ENCODE measurements at regions not wholly inside any gene's neighbourhood (a gene's known extent, or its start where the extent isn't known, plus 50 kb on each side); places are given as distances from the start of the nearest gene placed in this dataset.
"Not testable (repeated sequence)": the region's sequence is repeated elsewhere in the genome, so short reads cannot be mapped to it uniquely, and the experiment has no call there.

- no peak for DNase-seq
Measured at GRCh38 chr1:172931340-172931739, 119.4 kb downstream of the TNFSF18 start.

GRCh38 chr1:172931761-172932160 is 119.0 kb downstream of the TNFSF18 start:
- DNase-seq: no peak

- no peak for DNase-seq
Measured at GRCh38 chr1:172932981-172933380, 117.8 kb downstream of the TNFSF18 start.

- DNase-seq: no peak
Measured at GRCh38 chr1:172934417-172934762, 116.4 kb downstream of the TNFSF18 start.

- DNase-seq: no peak
Measured at GRCh38 chr1:172935062-172935592, 115.6 kb downstream of the TNFSF18 start.

GRCh38 chr1:172936088-172936645 is 114.6 kb downstream of the TNFSF18 start:
- DNase-seq: no peak

GRCh38 chr1:172938681-172939080 is 112.1 kb downstream of the TNFSF18 start:
- DNase-seq: no peak

GRCh38 chr1:172939475-172939874 is 111.3 kb downstream of the TNFSF18 start:
- no peak for DNase-seq

GRCh38 chr1:172940174-172940855 is 110.4 kb downstream of the TNFSF18 start:
- no peak for DNase-seq

- no peak for DNase-seq
Measured at GRCh38 chr1:172941471-172941870, 109.3 kb downstream of the TNFSF18 start.

- no peak for DNase-seq
Measured at GRCh38 chr1:172941945-172942344, 108.8 kb downstream of the TNFSF18 start.

- DNase-seq: not testable (repeated sequence)
Measured at GRCh38 chr1:172943138-172943537, 107.6 kb downstream of the TNFSF18 start.

- no peak for DNase-seq
Measured at GRCh38 chr1:172944931-172945330, 105.8 kb downstream of the TNFSF18 start.

- DNase-seq: peak; percentile 3
Measured at GRCh38 chr1:172946814-172947507, 103.8 kb downstream of the TNFSF18 start.

- DNase-seq: no peak
Measured at GRCh38 chr1:172948457-172948856, 102.3 kb downstream of the TNFSF18 start.

GRCh38 chr1:172949096-172949495 is 101.6 kb downstream of the TNFSF18 start:
- no peak for DNase-seq

- DNase-seq: no peak
Measured at GRCh38 chr1:172950528-172950927, 100.2 kb downstream of the TNFSF18 start.

- no peak for DNase-seq
Measured at GRCh38 chr1:172951730-172952365, 98.9 kb downstream of the TNFSF18 start.

- no peak for DNase-seq
Measured at GRCh38 chr1:172952516-172952915, 98.2 kb downstream of the TNFSF18 start.

- no peak for DNase-seq
Measured at GRCh38 chr1:172954476-172955150, 96.1 kb downstream of the TNFSF18 start.

- no peak for DNase-seq
Measured at GRCh38 chr1:172955161-172955815, 95.5 kb downstream of the TNFSF18 start.

- DNase-seq: no peak
Measured at GRCh38 chr1:172956871-172957270, 93.9 kb downstream of the TNFSF18 start.
